Activated CD4-positive, alpha-beta T cell treated with anti-CD3 and anti-CD28 coated beads, Interleukin-2, Interleukin-4, amounts not matched to agents 100 ng/mL and 50 ng/mL, durations not matched to agents 16 hours and 8 hours (primary cell): ENCODE measurements at regions not wholly inside any gene's neighbourhood (a gene's known extent, or its start where the extent isn't known, plus 50 kb on each side); places are given as distances from the start of the nearest gene placed in this dataset.
"Not testable (repeated sequence)": the region's sequence is repeated elsewhere in the genome, so short reads cannot be mapped to it uniquely, and the experiment has no call there.

Source experiments
- DNase-seq: peaks from one replicate; pipeline ENCODE4 v3.0.0-alpha.2; 2020; ENCODE audit warnings: low spot score

GRCh38 chr9:135296735-135297455, 182.7 kb upstream of the PPP1R26 start:
- no peak for DNase-seq

DNA sequence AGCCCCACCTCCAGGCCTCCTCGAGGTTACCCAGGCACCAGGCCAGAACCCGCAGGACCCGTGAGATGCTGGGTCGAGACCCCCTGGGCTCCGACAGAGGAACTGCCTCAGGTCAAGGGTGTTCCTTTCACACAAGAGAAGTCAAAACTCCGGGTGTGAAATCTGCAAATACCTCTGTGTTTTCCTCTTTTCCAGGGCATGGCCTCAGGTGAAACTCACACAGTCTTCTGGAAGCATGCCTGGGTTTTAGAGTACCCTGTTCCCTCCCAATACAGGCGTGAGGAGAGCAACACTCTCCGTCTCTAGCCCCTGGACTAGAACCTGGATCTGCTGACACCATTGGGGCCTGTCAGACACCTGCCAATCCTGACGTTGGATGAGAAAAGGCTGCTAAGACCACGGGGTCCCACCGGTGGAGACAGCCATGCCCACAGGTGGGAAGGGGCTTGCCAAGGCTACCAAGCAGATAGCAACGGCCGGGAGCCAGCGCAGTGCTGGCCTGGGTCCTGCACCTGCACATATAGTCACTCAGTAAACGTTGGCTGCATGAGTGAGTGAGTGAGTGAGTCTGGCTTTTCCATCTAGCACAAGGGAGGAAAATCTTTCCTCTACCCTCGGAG, 182.0 kb upstream of the PPP1R26 start:
- no peak for DNase-seq

GRCh38 chr9:135299239-135299590, 180.4 kb upstream of the PPP1R26 start:
- DNase-seq = no peak

GRCh38 chr9:135299651-135300345, 179.8 kb upstream of the PPP1R26 start:
- no peak for DNase-seq

DNA sequence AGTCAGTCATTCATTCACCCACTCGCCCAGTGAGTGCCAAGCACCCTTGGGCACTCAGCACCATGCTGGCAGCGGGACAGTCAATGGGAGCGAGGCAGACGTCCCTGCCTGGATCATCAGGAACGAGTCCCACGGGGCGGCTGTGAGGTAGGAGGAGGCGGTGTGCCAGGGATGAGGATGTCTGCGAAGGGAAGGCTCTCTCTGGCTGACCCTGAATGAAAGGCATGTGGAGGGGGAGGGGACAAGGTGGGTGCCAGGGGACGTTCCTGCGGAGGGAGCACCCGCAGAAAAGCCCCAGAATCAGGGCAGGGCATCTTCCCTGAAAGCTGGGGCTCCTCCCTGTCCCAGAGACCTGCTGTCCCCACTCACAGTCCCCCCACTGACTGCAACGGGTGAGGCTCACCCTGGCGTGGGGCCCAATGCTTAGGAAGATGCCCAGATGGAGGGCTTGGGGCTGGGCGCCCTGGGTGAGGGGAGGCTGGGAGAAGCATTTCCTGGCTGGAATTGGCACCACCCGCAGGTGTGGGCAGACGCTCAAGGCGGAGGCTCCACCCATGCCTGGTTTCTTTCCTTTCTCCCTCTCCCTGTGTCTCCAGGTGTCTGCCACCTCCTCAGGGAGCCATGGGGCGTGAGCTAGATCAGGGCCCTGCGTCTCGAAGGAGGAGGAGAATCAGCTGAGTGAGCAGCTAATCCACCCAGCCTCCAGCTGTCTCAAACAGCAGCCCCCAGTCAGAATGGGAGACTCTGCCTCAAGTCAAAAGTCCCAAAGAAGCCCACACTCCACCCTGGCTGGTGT, 179.0 kb upstream of the PPP1R26 start:
- no peak for DNase-seq

DNA sequence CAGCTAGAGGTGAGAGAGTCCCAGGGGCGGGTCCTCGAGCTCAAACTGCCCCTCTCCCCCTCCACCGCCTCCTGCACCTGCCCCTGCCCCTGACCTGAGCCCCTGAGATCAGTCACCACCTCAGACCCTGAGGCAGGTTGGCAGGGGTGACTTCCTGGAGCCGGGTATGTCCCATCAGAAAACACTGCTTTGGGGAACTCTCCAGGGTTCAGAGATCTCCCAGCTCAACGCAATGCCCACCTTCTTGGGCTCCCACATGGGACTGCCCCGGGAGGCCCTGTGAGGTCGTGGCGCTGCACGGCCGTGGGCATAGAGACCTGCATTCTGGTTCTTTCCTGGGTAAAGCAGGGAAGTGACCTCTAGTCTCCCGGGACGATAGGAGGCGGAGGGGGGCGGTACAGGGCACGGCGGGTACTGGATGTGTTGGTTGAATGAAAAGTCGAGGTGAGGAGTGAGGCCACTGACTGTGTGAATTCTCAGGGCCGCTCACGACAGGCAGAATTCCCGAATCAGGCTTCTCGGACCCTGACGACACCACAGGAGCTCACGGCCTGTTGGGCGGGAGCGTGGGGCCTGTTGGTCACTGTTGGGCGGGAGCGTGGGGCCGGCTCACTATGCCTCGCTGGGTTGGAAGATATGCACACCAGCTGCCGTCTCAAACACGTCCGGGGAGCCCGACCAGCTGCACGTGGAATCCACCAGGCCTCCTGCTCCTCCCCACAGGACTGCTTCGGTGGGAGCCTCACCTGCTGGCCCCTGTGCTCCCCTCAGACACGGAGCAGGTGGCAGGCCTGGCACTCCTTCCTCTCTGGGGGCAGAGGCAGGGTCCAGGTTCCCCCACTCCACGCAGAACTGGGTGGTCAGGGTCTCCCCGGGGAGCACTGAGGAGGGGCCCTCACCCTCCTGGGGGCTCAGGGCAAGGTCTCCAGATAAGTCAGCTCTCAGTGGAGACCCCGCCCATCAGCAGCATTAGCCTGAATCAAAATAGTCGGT, 178.0 kb upstream of the PPP1R26 start:
- no peak for DNase-seq

DNA sequence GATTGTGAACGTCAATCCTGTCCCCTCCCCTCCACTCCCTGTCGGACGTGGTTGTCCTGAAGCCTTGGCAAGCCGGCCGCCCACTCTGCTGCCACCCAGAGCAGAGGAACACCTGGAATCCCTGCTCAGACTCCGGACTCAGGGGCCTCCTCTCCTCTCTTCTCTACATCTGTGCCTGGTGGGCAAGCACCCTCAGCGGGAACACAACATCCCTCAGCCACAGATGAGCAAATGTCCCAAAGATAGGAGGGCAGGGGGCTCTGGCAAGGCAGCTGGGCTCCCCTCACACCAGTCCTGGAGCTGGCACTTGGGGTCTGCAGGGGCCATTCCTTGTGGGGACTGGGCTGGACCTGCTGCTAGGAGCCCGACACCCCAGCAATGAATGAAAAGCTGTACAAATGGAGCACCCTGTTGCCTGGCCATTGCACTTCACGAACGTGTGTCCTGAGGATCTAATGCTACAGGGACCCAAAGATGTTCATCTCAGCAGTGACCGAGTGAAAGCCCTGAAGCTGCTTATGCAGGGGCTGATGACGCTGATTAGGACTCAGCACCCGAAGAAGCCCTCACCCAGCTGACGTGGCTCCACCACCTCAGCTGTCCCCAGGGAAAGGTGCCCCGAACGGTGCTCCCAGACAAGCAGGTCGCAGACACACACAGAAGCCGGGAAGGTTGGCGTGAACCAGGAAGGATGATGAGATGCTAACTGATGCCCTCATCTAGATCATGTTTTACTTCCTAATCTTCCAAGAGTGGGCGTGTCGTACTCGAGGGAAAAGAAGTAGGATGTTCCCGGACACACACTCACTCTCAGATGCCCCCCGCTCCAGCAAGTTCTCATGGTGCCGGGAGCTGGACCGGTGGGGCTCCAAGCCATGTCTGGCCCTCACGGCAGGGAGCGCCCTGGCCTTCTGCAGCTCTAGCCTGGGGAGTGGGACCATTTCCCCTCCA, 177.0 kb upstream of the PPP1R26 start:
- no peak for DNase-seq

DNA sequence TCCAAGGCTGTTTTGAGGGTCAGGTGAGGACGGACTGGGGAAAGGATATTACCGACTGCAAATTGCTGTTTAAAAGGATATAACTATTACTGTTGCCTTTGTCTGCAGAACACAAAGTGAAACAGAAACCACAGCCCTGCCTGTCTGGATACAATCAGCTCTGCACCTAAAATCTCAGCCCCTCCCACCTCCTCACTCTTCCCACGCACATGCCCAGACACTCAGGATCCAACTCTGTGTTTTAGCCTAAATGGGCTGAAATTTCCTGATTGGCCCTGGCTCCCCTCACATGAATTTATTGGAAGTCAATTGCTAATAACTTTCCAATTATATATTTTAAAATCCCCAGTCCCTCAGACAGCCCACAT, 176.3 kb upstream of the PPP1R26 start:
- no peak for DNase-seq

DNA sequence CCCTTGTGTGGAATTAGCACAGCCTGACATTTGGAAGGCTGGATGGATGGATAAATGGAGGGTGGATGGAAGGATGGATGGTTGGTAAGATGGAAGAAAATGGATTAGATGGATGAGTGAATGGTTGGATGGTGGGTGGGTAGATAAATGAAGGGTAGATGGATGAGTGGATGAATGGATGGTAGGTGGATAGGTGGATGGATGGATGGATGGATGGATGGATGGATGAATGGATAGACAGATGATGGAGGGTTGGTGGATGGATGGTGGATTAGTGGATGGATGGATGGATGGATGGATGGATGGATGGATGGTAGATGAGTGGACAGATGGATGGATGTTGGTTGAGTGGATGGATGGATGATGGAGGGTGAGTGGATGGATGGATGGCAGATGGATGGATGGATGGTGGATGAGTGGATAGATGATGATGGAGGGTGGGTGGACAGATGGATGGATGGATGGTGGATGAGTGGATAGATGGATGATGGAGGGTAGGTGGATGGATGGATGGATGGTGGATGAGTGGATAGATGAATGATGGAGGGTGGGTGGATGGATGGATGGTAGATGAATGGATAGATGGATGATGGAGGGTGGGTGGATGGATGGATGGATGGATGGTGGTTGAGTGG, 175.6 kb upstream of the PPP1R26 start:
- no peak for DNase-seq

GRCh38 chr9:135304886-135305285, 174.7 kb upstream of the PPP1R26 start:
- no peak for DNase-seq

DNA sequence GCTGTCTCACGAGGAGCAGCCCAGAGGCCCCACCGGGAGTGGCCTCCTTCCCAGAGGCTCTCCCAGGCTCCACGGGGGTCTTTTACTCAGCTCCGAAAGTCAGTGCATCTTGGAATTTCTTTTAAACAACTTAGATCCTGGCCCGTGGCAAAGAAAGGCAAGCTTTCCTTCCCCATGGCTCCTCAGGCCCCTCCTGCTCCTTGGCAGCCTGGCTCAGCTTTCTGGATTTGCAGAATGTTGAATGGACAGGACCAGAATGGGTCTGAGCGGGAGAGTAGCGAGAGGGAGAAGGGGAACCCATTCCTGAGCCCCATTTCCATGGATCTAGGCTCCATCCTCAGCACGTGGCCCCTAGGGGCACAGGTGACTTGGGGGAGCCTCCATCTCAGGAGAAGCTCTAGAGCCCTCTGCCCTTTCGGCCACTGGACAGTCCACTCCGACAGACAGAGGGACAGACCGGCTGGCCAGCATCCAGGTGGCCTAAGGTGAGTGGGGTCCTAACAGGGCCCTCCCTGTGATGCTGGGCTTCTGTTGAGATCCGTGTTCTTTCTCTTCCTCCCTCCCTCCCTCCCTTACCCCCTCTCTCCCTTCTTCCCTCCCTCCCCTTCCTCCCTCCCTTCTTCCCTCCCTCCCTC, 173.9 kb upstream of the PPP1R26 start:
- no peak for DNase-seq

- no peak for DNase-seq
Observed at GRCh38 chr9:135306699-135307098, 172.9 kb upstream of the PPP1R26 start.

- DNase-seq = no peak
Observed at GRCh38 chr9:135307300-135307699, 172.3 kb upstream of the PPP1R26 start.

GRCh38 chr9:135307919-135308318, 171.7 kb upstream of the PPP1R26 start:
- DNase-seq = not testable (repeated sequence)

DNA sequence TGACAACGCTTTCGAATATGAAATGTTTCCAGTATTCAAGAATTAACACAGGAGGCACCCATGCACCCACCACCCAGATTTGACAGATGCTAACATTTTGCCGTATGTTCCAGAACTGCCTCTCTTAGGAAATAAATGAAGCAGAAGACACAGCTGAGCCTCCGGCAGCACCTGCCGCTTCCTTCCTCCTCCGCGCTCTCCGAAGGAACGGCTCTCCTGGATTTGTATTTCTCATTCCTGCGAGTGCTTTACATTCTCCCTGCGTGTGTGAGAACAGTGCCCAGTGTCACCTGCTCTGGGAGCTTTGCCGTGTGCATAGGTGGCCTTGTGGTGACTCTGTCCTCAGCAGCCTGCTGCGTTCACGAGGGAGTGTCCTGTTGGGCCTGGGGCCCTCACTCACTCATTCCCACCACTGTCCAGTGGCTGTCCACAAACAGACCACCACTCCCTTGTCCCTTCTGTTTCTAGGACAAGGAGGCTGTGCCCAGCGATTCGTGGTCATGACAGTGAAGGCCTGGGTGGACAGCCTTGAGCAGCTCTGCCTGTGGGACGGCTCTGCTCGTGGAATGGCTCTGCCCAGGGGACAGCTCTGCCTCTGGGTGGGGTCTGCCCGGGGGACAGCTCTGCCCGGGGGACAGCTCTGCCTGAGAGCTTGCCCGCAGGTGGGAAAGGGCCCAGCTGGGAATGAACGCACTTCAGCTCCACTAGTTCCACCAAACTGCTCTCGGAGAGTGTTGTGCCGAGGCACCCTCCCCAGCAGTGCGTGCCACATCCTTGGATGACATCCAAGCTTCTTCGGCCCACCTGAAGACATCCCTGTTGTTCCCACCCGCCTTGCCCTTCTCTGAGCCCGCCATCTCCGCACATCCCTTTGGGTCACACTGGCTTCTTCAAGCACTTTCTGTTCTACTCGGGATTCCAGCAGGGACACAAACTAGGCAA, 170.5 kb upstream of the PPP1R26 start:
- DNase-seq = no peak

GRCh38 chr9:135309763-135310125, 169.8 kb upstream of the PPP1R26 start:
- no peak for DNase-seq

DNA sequence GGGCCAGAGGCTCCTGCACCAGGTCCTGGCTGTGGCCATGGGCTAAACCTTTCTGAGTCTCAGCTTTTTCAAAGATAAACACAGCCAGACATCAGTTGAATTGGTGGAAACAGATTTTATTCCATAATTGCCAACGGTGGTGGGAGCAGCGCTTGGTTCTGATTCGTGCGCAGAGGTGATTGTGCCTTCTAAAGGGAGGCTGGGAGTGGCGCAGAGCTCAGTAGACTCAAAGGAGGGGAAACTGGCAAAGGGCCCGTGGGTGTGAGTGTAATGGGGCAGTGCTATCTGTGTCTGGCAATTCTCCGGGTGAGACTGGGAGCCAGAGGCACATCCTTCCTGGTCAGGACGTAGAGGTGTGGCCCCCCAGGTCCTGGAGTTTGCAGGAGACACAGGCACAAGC, 169.4 kb upstream of the PPP1R26 start:
- DNase-seq = no peak

GRCh38 chr9:135315572-135315971, 164.0 kb upstream of the PPP1R26 start:
- DNase-seq = no peak
